H9 (cell line): ENCODE measurements at regions not wholly inside any gene's neighbourhood (a gene's known extent, or its start where the extent isn't known, plus 50 kb on each side); places are given as distances from the start of the nearest gene placed in this dataset.

Source experiments
- DNase-seq: peaks from one replicate; pipeline ENCODE4 v3.0.0-alpha.2; 2017
- H2AFZ ChIP-seq: one replicate; pipeline ENCODE4 v1.6.1; 2013; ENCODE audit warnings: mild to moderate bottlenecking, low read length, control low read depth, moderate library complexity
- H2AK5ac ChIP-seq: 2 replicates; pipeline ENCODE4 v1.6.1; 2013; ENCODE audit warnings: low read length, control low read depth, mixed read lengths; ENCODE audit not compliant: insufficient read length
- H2BK120ac ChIP-seq: one replicate; pipeline ENCODE4 v1.6.1; 2013; ENCODE audit warnings: low read depth, mild to moderate bottlenecking, low read length, control low read depth, inconsistent platforms; ENCODE audit not compliant: poor library complexity, severe bottlenecking
- H2BK12ac ChIP-seq: 2 replicates; pipeline ENCODE4 v1.6.1; 2013; ENCODE audit warnings: low read length, control low read depth, mixed read lengths, low read depth; ENCODE audit not compliant: insufficient read length
- H2BK15ac ChIP-seq: 2 replicates; pipeline ENCODE4 v1.6.1; 2013; ENCODE audit warnings: low read depth, low read length, control low read depth
- H2BK20ac ChIP-seq: one replicate; pipeline ENCODE4 v1.6.1; 2013; ENCODE audit warnings: low read depth, mild to moderate bottlenecking, low read length, control low read depth, inconsistent platforms; ENCODE audit not compliant: poor library complexity, severe bottlenecking
- H2BK5ac ChIP-seq: 2 replicates; pipeline ENCODE4 v1.6.1; 2013; ENCODE audit warnings: low read length, control low read depth, mixed read lengths; ENCODE audit not compliant: insufficient read length
- H3K14ac ChIP-seq: 2 replicates; pipeline ENCODE4 v1.6.1; 2013; ENCODE audit warnings: low read length, control low read depth; ENCODE audit not compliant: insufficient read depth
- H3K18ac ChIP-seq: 2 replicates; pipeline ENCODE4 v1.6.1; 2013; ENCODE audit warnings: low read depth, mild to moderate bottlenecking, mixed read lengths, low read length, control low read depth; ENCODE audit not compliant: insufficient read length
- H3K23ac ChIP-seq: 2 replicates; pipeline ENCODE4 v1.6.1; 2013; ENCODE audit warnings: low read length, control low read depth, mixed read lengths, low read depth; ENCODE audit not compliant: insufficient read length
- H3K23me2 ChIP-seq: 2 replicates; pipeline ENCODE4 v1.6.1; 2013; ENCODE audit warnings: low read depth, mild to moderate bottlenecking, mixed read lengths, low read length, control low read depth; ENCODE audit not compliant: insufficient read length, poor library complexity, severe bottlenecking
- H3K27ac ChIP-seq: 2 replicates; pipeline ENCODE4 v1.5.1; 2013; ENCODE audit warnings: low read length, control low read depth, mixed read lengths, low read depth; ENCODE audit not compliant: insufficient read length
- H3K27me3 ChIP-seq: 2 replicates; pipeline ENCODE4 v1.6.1; 2013; ENCODE audit warnings: low read length, control low read depth, inconsistent platforms; ENCODE audit not compliant: insufficient read depth
- H3K4ac ChIP-seq: 2 replicates; pipeline ENCODE4 v1.6.1; 2013; ENCODE audit warnings: low read depth, mild to moderate bottlenecking, control low read depth, inconsistent platforms, low read length, moderate library complexity
- H3K4me1 ChIP-seq: 2 replicates; pipeline ENCODE4 v1.6.1; 2013; ENCODE audit warnings: low read length, control low read depth, inconsistent platforms; ENCODE audit not compliant: insufficient read depth
- H3K4me2 ChIP-seq: 2 replicates; pipeline ENCODE4 v1.6.1; 2013; ENCODE audit warnings: low read length, control low read depth, mixed read lengths; ENCODE audit not compliant: insufficient read length, insufficient read depth
- H3K56ac ChIP-seq: 2 replicates; pipeline ENCODE4 v1.6.1; 2013; ENCODE audit warnings: low read depth, mild to moderate bottlenecking, mixed read lengths, low read length, control low read depth; ENCODE audit not compliant: insufficient read length
- H3K79me1 ChIP-seq: 2 replicates; pipeline ENCODE4 v1.6.1; 2013; ENCODE audit warnings: low read depth, mild to moderate bottlenecking, moderate library complexity, low read length, control low read depth, inconsistent platforms; ENCODE audit not compliant: insufficient read depth, poor library complexity, severe bottlenecking
- H3K79me2 ChIP-seq: 2 replicates; pipeline ENCODE4 v1.6.1; 2013; ENCODE audit warnings: low read length, control low read depth, inconsistent platforms; ENCODE audit not compliant: insufficient read depth
- H3K9ac ChIP-seq: 2 replicates; pipeline ENCODE4 v1.6.1; 2013; ENCODE audit warnings: low read length, control low read depth, mixed read lengths; ENCODE audit not compliant: insufficient read length; ENCODE audit errors: extremely low read depth
- H3K9me3 ChIP-seq: one replicate; pipeline ENCODE4 v1.6.1; 2013; ENCODE audit warnings: low read depth, low read length, inconsistent platforms; ENCODE audit not compliant: control insufficient read depth
- H3T11ph ChIP-seq: one replicate; pipeline ENCODE4 v1.6.1; 2013; ENCODE audit warnings: mild to moderate bottlenecking, low read length, control low read depth, inconsistent platforms
- H4K20me1 ChIP-seq: one replicate; pipeline ENCODE4 v1.6.1; 2013; ENCODE audit not compliant: control insufficient read depth, insufficient read length, insufficient read depth
- H4K5ac ChIP-seq: 2 replicates; pipeline ENCODE4 v1.6.1; 2013; ENCODE audit warnings: low read depth, mild to moderate bottlenecking, mixed read lengths, low read length, control low read depth; ENCODE audit not compliant: insufficient read length
- H4K8ac ChIP-seq: replicated peaks from 2 replicates; pipeline ENCODE4 v1.6.1; 2013; ENCODE audit warnings: low read length, control low read depth, mixed read lengths, low read depth; ENCODE audit not compliant: insufficient read length
- H4K91ac ChIP-seq: 2 replicates; pipeline ENCODE4 v1.6.1; 2013; ENCODE audit warnings: low read depth, mild to moderate bottlenecking, moderate library complexity, mixed read lengths, low read length, control low read depth; ENCODE audit not compliant: insufficient read length
- H3K27ac Mint-ChIP-seq, 3 experiments: 2 replicates in 2 of 3; 3 replicates in 1 of 3; pipeline ENCODE4 v1.8.0; 2020 to 2021; ENCODE audit warnings: mixed read lengths in 3 of 3, mild to moderate bottlenecking in 1 of 3, moderate library complexity in 1 of 3
- H3K27me3 Mint-ChIP-seq: 2 replicates; pipeline ENCODE4 v1.8.0; 2021; ENCODE audit warnings: low read depth, mild to moderate bottlenecking, moderate library complexity, mixed read lengths
- H3K36me3 Mint-ChIP-seq, 3 experiments: 2 replicates in 2 of 3; 3 replicates in 1 of 3; pipeline ENCODE4 v1.8.0; 2020 to 2021; ENCODE audit warnings: low read depth in 3 of 3, mixed read lengths in 3 of 3; ENCODE audit not compliant: insufficient read depth in 1 of 3
- H3K4me1 Mint-ChIP-seq, 2 experiments: 2 replicates each; pipeline ENCODE4 v1.8.0; 2020; ENCODE audit warnings: mixed read lengths in 2 of 2
- H3K4me3 Mint-ChIP-seq, 2 experiments: 2 replicates in 1 of 2; 3 replicates in 1 of 2; pipeline ENCODE4 v1.8.0; 2020 to 2021; ENCODE audit warnings: mild to moderate bottlenecking in 2 of 2, mixed read lengths in 2 of 2, moderate library complexity in 1 of 2
- H3K9me3 Mint-ChIP-seq, 2 experiments: 2 replicates in 1 of 2; 3 replicates in 1 of 2; pipeline ENCODE4 v1.8.0; 2020; ENCODE audit warnings: mild to moderate bottlenecking in 2 of 2, mixed read lengths in 2 of 2, moderate library complexity in 1 of 2
- CTCF ChIP-seq: fragments of 200-600 bp; sonication (generic); conservative IDR thresholded peaks from 3 replicates; pipeline ENCODE4 v1.8.0; 2021; ENCODE audit warnings: antibody characterized with exemption, mild to moderate bottlenecking

- H3K27ac Mint-ChIP-seq, result no peak overlapping the region
- no peaks in the 10 kb centered on the region for H3K79me1 ChIP-seq
- H3K23me2 ChIP-seq, result no peaks in the 10 kb centered on the region
Observed at GRCh38 chr1:193540511-193540910, 354.1 kb upstream of the B3GALT2 start.

More at GRCh38 chr1:193540511-193540910, 354.1 kb upstream of the B3GALT2 start:
- no peaks in the 10 kb centered on the region for H3K9me3 ChIP-seq
- no peak overlapping the region for H2BK15ac ChIP-seq
- no peak overlapping the region for H3T11ph ChIP-seq
- Mint-ChIP-seq H3K9me3 (no peaks in the 10 kb centered on the region), H3K36me3 (no peaks in the 10 kb centered on the region), H3K4me1 (peaks cover 17 to 20% of the 10 kb centered on the region in 2 experiments), H3K4me3 (no peak overlapping the region), H3K27me3 (no peaks in the 10 kb centered on the region)
- H2AK5ac ChIP-seq, result no peak overlapping the region
- no peak for TF ChIP-seq CTCF
- no peaks in the 10 kb centered on the region for H3K79me2 ChIP-seq
- no peak overlapping the region for H4K8ac ChIP-seq
- DNase-seq, result no peak
- H4K5ac ChIP-seq, result no peak overlapping the region
- H2BK5ac ChIP-seq, result no peak overlapping the region
- no peak overlapping the region for H2BK12ac ChIP-seq
- H2BK20ac ChIP-seq, result no peak overlapping the region
- no peak overlapping the region for H3K4me2 ChIP-seq
- no peak overlapping the region for H2BK120ac ChIP-seq
- no peak overlapping the region for H3K23ac ChIP-seq
- H4K91ac ChIP-seq, result no peak overlapping the region
- no peak overlapping the region for H3K18ac ChIP-seq
- no peak overlapping the region for H3K27ac ChIP-seq
- H3K4me1 ChIP-seq, result peaks cover 4% of the 10 kb centered on the region; the same call in 1 of the 2 replicates
- no peak overlapping the region for H3K9ac ChIP-seq
- H3K4ac ChIP-seq, result no peak overlapping the region
- H3K27me3 ChIP-seq, result no peaks in the 10 kb centered on the region
- no peak overlapping the region for H3K14ac ChIP-seq
- H2AFZ ChIP-seq, result no peak overlapping the region
- H4K20me1 ChIP-seq, result no peaks in the 10 kb centered on the region
- no peak overlapping the region for H3K56ac ChIP-seq
